ENCODE measurements at regions not wholly inside any gene's neighbourhood (a gene's known extent, or its start where the extent isn't known, plus 50 kb on each side); places are given as distances from the start of the nearest gene placed in this dataset.

GRCh38 chr4:159762672-159763071 is 659.8 kb downstream of the RAPGEF2 start:
- TF ChIP-seq, protein P1, sequence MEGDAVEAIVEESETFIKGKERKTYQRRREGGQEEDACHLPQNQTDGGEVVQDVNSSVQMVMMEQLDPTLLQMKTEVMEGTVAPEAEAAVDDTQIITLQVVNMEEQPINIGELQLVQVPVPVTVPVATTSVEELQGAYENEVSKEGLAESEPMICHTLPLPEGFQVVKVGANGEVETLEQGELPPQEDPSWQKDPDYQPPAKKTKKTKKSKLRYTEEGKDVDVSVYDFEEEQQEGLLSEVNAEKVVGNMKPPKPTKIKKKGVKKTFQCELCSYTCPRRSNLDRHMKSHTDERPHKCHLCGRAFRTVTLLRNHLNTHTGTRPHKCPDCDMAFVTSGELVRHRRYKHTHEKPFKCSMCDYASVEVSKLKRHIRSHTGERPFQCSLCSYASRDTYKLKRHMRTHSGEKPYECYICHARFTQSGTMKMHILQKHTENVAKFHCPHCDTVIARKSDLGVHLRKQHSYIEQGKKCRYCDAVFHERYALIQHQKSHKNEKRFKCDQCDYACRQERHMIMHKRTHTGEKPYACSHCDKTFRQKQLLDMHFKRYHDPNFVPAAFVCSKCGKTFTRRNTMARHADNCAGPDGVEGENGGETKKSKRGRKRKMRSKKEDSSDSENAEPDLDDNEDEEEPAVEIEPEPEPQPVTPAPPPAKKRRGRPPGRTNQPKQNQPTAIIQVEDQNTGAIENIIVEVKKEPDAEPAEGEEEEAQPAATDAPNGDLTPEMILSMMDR (IDR thresholded peaks at IDR 0.05), result no peak
- no peak for TF ChIP-seq ZFX (IDR thresholded peaks at IDR 0.05; ENCODE audit: borderline replicate concordance)

Measured in 22Rv1 (cell line).